Thyroid gland (tissue), 4 donors: ENCODE measurements at regions not wholly inside any gene's neighbourhood (a gene's known extent, or its start where the extent isn't known, plus 50 kb on each side); places are given as distances from the start of the nearest gene placed in this dataset.

Source experiments
- POLR2A ChIP-seq, 2 donors: fragments of 450-650 bp; IDR thresholded peaks; one replicate each; pipeline ENCODE4 v1.6.1; 2017; ENCODE audit warnings: antibody characterized with exemption in 2 of 2, mild to moderate bottlenecking in 2 of 2, moderate library complexity in 1 of 2
- TF ChIP-seq, protein P1 (sequence below), 6 experiments: fragments of 200-600 bp in 3 of 6; fragments of 450-650 bp in 3 of 6; sonication (generic) in 3 of 6; IDR thresholded peaks; one replicate each; pipeline ENCODE4 v1.5.1; 2016 to 2019; ENCODE audit warnings: antibody characterized with exemption in 6 of 6, mild to moderate bottlenecking in 2 of 6, inconsistent platforms in 1 of 6, moderate library complexity in 1 of 6

- TF ChIP-seq, protein P1, sequence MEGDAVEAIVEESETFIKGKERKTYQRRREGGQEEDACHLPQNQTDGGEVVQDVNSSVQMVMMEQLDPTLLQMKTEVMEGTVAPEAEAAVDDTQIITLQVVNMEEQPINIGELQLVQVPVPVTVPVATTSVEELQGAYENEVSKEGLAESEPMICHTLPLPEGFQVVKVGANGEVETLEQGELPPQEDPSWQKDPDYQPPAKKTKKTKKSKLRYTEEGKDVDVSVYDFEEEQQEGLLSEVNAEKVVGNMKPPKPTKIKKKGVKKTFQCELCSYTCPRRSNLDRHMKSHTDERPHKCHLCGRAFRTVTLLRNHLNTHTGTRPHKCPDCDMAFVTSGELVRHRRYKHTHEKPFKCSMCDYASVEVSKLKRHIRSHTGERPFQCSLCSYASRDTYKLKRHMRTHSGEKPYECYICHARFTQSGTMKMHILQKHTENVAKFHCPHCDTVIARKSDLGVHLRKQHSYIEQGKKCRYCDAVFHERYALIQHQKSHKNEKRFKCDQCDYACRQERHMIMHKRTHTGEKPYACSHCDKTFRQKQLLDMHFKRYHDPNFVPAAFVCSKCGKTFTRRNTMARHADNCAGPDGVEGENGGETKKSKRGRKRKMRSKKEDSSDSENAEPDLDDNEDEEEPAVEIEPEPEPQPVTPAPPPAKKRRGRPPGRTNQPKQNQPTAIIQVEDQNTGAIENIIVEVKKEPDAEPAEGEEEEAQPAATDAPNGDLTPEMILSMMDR (IDR thresholded peaks at IDR 0.05): no peak
- no peak for TF ChIP-seq POLR2A (IDR thresholded peaks at IDR 0.05)
Measured at GRCh38 chr3:59368900-59369675, 319.3 kb upstream of the CFAP20DC start.
